ENCODE measurements at regions not wholly inside any gene's neighbourhood (a gene's known extent, or its start where the extent isn't known, plus 50 kb on each side); places are given as distances from the start of the nearest gene placed in this dataset.

GRCh38 chr5:124404796-124405195 lies 341.6 kb downstream of the ZNF608 start:
- DNase-seq (ENCODE audit: low read depth), result no peak
- TF ChIP-seq CTCF (conservative IDR thresholded peaks at IDR 0.05; ENCODE audit: control insufficient read depth, insufficient read depth, low read depth, low read length), result no peak

GRCh38 chr5:124403281-124403680 lies 343.2 kb downstream of the ZNF608 start:
- no peak for DNase-seq (ENCODE audit: low read depth)
- H3K4me3 ChIP-seq (ENCODE audit: control insufficient read depth, low read depth, low read length), result no peak overlapping the region
- no peak for TF ChIP-seq CTCF (conservative IDR thresholded peaks at IDR 0.05; ENCODE audit: control insufficient read depth, insufficient read depth, low read depth, low read length)

More at GRCh38 chr5:124404796-124405195, 341.6 kb downstream of the ZNF608 start:
- H3K4me3 ChIP-seq (ENCODE audit: control insufficient read depth, low read depth, low read length), result no peak overlapping the region

DNA sequence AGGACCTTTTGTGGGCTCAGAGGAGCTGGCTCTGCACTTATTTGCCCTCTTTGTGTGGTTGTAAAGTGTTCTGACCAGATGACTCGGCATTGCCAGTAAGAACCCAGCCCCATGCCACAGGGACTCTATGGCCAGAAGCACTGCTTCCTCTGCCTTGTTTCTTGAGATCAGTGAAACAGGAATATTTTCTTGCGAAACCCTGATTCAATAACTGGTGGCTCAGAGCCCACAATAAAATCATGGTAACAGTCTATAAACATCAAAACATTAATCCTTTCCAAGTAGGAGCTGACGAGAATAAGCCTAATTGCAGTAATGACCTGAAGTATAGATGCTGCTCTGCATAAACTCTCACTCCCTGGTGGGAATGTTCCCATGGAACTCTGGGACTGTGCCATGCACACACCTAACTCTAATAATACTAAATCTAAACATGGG lies 344.3 kb downstream of the ZNF608 start:
- TF ChIP-seq CTCF (conservative IDR thresholded peaks at IDR 0.05; ENCODE audit: control insufficient read depth, insufficient read depth, low read depth, low read length), result no peak
- DNase-seq (ENCODE audit: low read depth), result peak; percentile 60
- H3K4me3 ChIP-seq (ENCODE audit: control insufficient read depth, low read depth, low read length), result no peak overlapping the region

GRCh38 chr5:124401476-124402143 lies 344.8 kb downstream of the ZNF608 start:
- no peak for TF ChIP-seq CTCF (conservative IDR thresholded peaks at IDR 0.05; ENCODE audit: control insufficient read depth, insufficient read depth, low read depth, low read length)
- H3K4me3 ChIP-seq (ENCODE audit: control insufficient read depth, low read depth, low read length), result no peak overlapping the region
- no peak for DNase-seq (ENCODE audit: low read depth)

GRCh38 chr5:124399426-124399961 lies 346.9 kb downstream of the ZNF608 start:
- no peak overlapping the region for H3K4me3 ChIP-seq (ENCODE audit: control insufficient read depth, low read depth, low read length)
- TF ChIP-seq CTCF (conservative IDR thresholded peaks at IDR 0.05; ENCODE audit: control insufficient read depth, insufficient read depth, low read depth, low read length), result no peak
- peak; percentile 49 for DNase-seq (ENCODE audit: low read depth)

GRCh38 chr5:124398460-124398859 lies 348.0 kb downstream of the ZNF608 start:
- DNase-seq (ENCODE audit: low read depth), result peak; percentile 84
- no peak for TF ChIP-seq CTCF (conservative IDR thresholded peaks at IDR 0.05; ENCODE audit: control insufficient read depth, insufficient read depth, low read depth, low read length)
- H3K4me3 ChIP-seq (ENCODE audit: control insufficient read depth, low read depth, low read length), result no peak overlapping the region

Measured in fibroblast of mammary gland (primary cell).